Endodermal cell (in vitro differentiated cells): ENCODE measurements at regions not wholly inside any gene's neighbourhood (a gene's known extent, or its start where the extent isn't known, plus 50 kb on each side); places are given as distances from the start of the nearest gene placed in this dataset.
"Not testable (repeated sequence)": the region's sequence is repeated elsewhere in the genome, so short reads cannot be mapped to it uniquely, and the experiment has no call there.

Experiments used
- DNase-seq: peaks from one replicate; pipeline ENCODE4 v3.0.0-alpha.2; 2017
- H3K27ac ChIP-seq: 2 replicates; pipeline ENCODE4 v1.5.1; 2013; ENCODE audit warnings: mild to moderate bottlenecking, low read depth, low read length, moderate library complexity
- H3K27me3 ChIP-seq: 2 replicates; pipeline ENCODE4 v1.6.1; 2013; ENCODE audit warnings: mild to moderate bottlenecking, low read length, moderate library complexity; ENCODE audit not compliant: insufficient read depth, control insufficient read depth, poor library complexity, severe bottlenecking
- H3K36me3 ChIP-seq: 2 replicates; pipeline ENCODE4 v1.7.0; 2013; ENCODE audit warnings: mild to moderate bottlenecking, low read length, moderate library complexity; ENCODE audit not compliant: control insufficient read depth, insufficient read depth
- H3K4me1 ChIP-seq: one replicate; pipeline ENCODE4 v1.7.0; 2013; ENCODE audit warnings: low read length; ENCODE audit not compliant: control insufficient read depth, insufficient read depth
- H3K4me3 ChIP-seq: 2 replicates; pipeline ENCODE4 v1.5.1; 2013; ENCODE audit warnings: mild to moderate bottlenecking, low read length, moderate library complexity
- H3K9ac ChIP-seq: 2 replicates; pipeline ENCODE4 v1.6.1; 2013; ENCODE audit warnings: mild to moderate bottlenecking, low read length, moderate library complexity; ENCODE audit not compliant: poor library complexity, severe bottlenecking; ENCODE audit errors: extremely low read depth
- H3K9me3 ChIP-seq: 2 replicates; pipeline ENCODE4 v1.6.1; 2013; ENCODE audit warnings: mild to moderate bottlenecking, low read length, moderate library complexity; ENCODE audit not compliant: control insufficient read depth
- H3K27ac Mint-ChIP-seq: 2 replicates; pipeline ENCODE4 v1.8.0; 2020; ENCODE audit warnings: mixed read lengths
- H3K27me3 Mint-ChIP-seq: 2 replicates; pipeline ENCODE4 v1.8.0; 2021; ENCODE audit warnings: mild to moderate bottlenecking, mixed read lengths; ENCODE audit not compliant: insufficient read depth
- H3K36me3 Mint-ChIP-seq: 2 replicates; pipeline ENCODE4 v1.8.0; 2020; ENCODE audit warnings: low read depth, mixed read lengths
- H3K4me1 Mint-ChIP-seq: 2 replicates; pipeline ENCODE4 v1.8.0; 2020; ENCODE audit warnings: mixed read lengths
- H3K4me3 Mint-ChIP-seq: 2 replicates; pipeline ENCODE4 v1.8.0; 2020; ENCODE audit warnings: mild to moderate bottlenecking, moderate library complexity, mixed read lengths
- H3K9me3 Mint-ChIP-seq: 2 replicates; pipeline ENCODE4 v1.8.0; 2020; ENCODE audit warnings: mild to moderate bottlenecking, mixed read lengths
- CTCF ChIP-seq: fragments of 200-600 bp; sonication (generic); conservative IDR thresholded peaks from 2 replicates; pipeline ENCODE4 v1.5.0; 2021; ENCODE audit warnings: antibody characterized with exemption, mild to moderate bottlenecking
- WGBS, 2 experiments: methylation state at CpG; one replicate each; pipeline versions ENCODE4 v1.1.5 to v1.1.7; 2013; ENCODE audit warnings: missing lambda C conversion rate in 2 of 2, mixed read lengths in 1 of 2; ENCODE audit not compliant: insufficient coverage in 1 of 2, insufficient read length in 1 of 2; 5-methylcytosine and 5-hydroxymethylcytosine counted together

GRCh38 chr9:62801961-62802718, 1612.3 kb downstream of the SPATA31A7 start:
- H3K27ac Mint-ChIP-seq, H3K36me3 ChIP-seq, H3K36me3 Mint-ChIP-seq, H3K27ac ChIP-seq, H3K9ac ChIP-seq, H3K4me1 ChIP-seq: not testable (repeated sequence)
- peak; percentile 24 for TF ChIP-seq CTCF
- Mint-ChIP-seq H3K4me1 (peaks cover 20% of the 10 kb centered on the region), H3K4me3 (peak overlapping the region; percentile 64), H3K9me3 (peaks cover 30% of the 10 kb centered on the region), H3K27me3 (peaks cover 78% of the 10 kb centered on the region)
- DNase-seq = peak; percentile 96
- Histone ChIP-seq H3K27me3 (peaks cover 81% of the 10 kb centered on the region), H3K9me3 (peaks cover 18% of the 10 kb centered on the region), H3K4me3 (peak overlapping the region; percentile 66)
- WGBS, 2 experiments = 4 to 6% methylated on average over 31 to 63 of the region's 63 CpGs

GRCh38 chr9:62802719-62803079, 1612.9 kb downstream of the SPATA31A7 start:
- H3K4me3 ChIP-seq = peak overlapping the region; percentile 66
- whole genome bisulfite sequencing, 2 experiments = 16 to 17% methylated on average over 5 to 9 of the region's 9 CpGs

GRCh38 chr9:62803099-62803498, 1613.3 kb downstream of the SPATA31A7 start:
- WGBS, 2 experiments = 49 to 63% methylated on average over 1 to 2 of the region's 2 CpGs
- H3K4me3 ChIP-seq = peak overlapping the region; percentile 66
- Mint-ChIP-seq H3K27me3 (peaks cover 87% of the 10 kb centered on the region), H3K4me3 (peak overlapping the region; percentile 64), H3K4me1 (peaks cover 20% of the 10 kb centered on the region), H3K9me3 (peaks cover 34% of the 10 kb centered on the region)
- not testable (repeated sequence) for H3K9ac ChIP-seq, H3K36me3 Mint-ChIP-seq, H3K27ac ChIP-seq, DNase-seq, H3K4me1 ChIP-seq, H3K27ac Mint-ChIP-seq, H3K36me3 ChIP-seq
- peaks cover 89% of the 10 kb centered on the region for H3K27me3 ChIP-seq
- peaks cover 18% of the 10 kb centered on the region for H3K9me3 ChIP-seq

More at GRCh38 chr9:62802719-62803079, 1612.9 kb downstream of the SPATA31A7 start:
- Mint-ChIP-seq H3K27me3 (peaks cover 83% of the 10 kb centered on the region), H3K4me3 (peak overlapping the region; percentile 64), H3K4me1 (peaks cover 20% of the 10 kb centered on the region), H3K9me3 (peaks cover 34% of the 10 kb centered on the region)
- not testable (repeated sequence) for DNase-seq, H3K4me1 ChIP-seq, H3K36me3 Mint-ChIP-seq, H3K27ac Mint-ChIP-seq, H3K9ac ChIP-seq, H3K27ac ChIP-seq, H3K36me3 ChIP-seq
- Histone ChIP-seq H3K27me3 (peaks cover 85% of the 10 kb centered on the region), H3K9me3 (peaks cover 18% of the 10 kb centered on the region)

- H3K4me1 Mint-ChIP-seq = peaks cover 16% of the 10 kb centered on the region
- H3K4me1 ChIP-seq, H3K36me3 Mint-ChIP-seq, H3K9ac ChIP-seq, H3K27ac ChIP-seq, H3K36me3 ChIP-seq, H3K4me3 Mint-ChIP-seq, H3K27ac Mint-ChIP-seq, H3K4me3 ChIP-seq: not testable (repeated sequence)
- Histone ChIP-seq H3K27me3 (peaks cover 89% of the 10 kb centered on the region), H3K9me3 (peaks cover 12% of the 10 kb centered on the region)
- 14 to 16% methylated on average over 1 of the region's 1 CpG for WGBS, 2 experiments
- peaks cover 28% of the 10 kb centered on the region for H3K9me3 Mint-ChIP-seq
- H3K27me3 Mint-ChIP-seq = peaks cover 91% of the 10 kb centered on the region
- peak; percentile 28 for DNase-seq
These were observed 1614.5 kb downstream of the SPATA31A7 start for GRCh38 chr9:62804314-62804713.

GRCh38 chr9:62807424-62807823, 1617.6 kb downstream of the SPATA31A7 start:
- H3K4me3 Mint-ChIP-seq, DNase-seq, H3K4me3 ChIP-seq, H3K27ac Mint-ChIP-seq, H3K4me1 ChIP-seq, H3K9me3 Mint-ChIP-seq, H3K36me3 ChIP-seq, H3K27ac ChIP-seq, H3K4me1 Mint-ChIP-seq, H3K9ac ChIP-seq, H3K36me3 Mint-ChIP-seq, H3K9me3 ChIP-seq: not testable (repeated sequence)
- 44 to 67% methylated on average over 1 to 3 of the region's 3 CpGs for WGBS, 2 experiments
- peaks cover 68% of the 10 kb centered on the region for H3K27me3 ChIP-seq
- peaks cover 83% of the 10 kb centered on the region for H3K27me3 Mint-ChIP-seq

GRCh38 chr9:62808081-62808480, 1618.2 kb downstream of the SPATA31A7 start:
- not testable (repeated sequence) for H3K27ac ChIP-seq, H3K4me3 Mint-ChIP-seq, H3K9me3 ChIP-seq, H3K4me1 Mint-ChIP-seq, H3K27ac Mint-ChIP-seq, H3K9me3 Mint-ChIP-seq, H3K36me3 Mint-ChIP-seq, H3K4me1 ChIP-seq, H3K9ac ChIP-seq, H3K4me3 ChIP-seq, H3K36me3 ChIP-seq
- H3K27me3 ChIP-seq = peaks cover 62% of the 10 kb centered on the region
- peaks cover 82% of the 10 kb centered on the region for H3K27me3 Mint-ChIP-seq
- WGBS, 2 experiments = 42 to 54% methylated on average over 3 of the region's 3 CpGs
- DNase-seq = peak; percentile 19
